ENCODE measurements at regions not wholly inside any gene's neighbourhood (a gene's known extent, or its start where the extent isn't known, plus 50 kb on each side); places are given as distances from the start of the nearest gene placed in this dataset.

DNA sequence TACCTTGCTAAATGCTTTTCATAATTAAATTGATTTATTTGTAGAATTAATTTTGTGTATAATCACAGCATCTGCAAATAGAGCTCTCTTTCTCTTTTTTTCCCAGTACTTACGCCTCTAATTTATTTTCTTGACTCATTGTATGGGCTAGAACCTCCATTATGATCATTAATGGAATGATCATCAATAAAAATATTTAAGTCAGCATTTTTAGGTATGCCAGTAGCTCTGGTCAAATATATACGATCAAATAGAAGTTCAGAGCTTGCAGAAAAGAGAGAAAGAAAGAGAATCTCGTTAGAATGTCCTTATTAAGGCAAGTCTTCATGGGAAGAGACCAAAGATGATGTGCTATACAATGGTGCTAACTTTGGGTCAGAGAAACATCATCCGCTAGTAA lies 202.6 kb downstream of the TLR4 start:
- H3K9me3 ChIP-seq (ENCODE audit: low read depth, low read length): no peaks in the 10 kb centered on the region
- H3K4me3 ChIP-seq: no peak overlapping the region
- no peak overlapping the region for H3K27ac ChIP-seq

GRCh38 chr9:117907420-117907819 lies 203.2 kb downstream of the TLR4 start:
- Histone ChIP-seq H3K27ac (no peak overlapping the region), H3K9ac (ENCODE audit: insufficient read length) (no peak overlapping the region), H3K36me3 (ENCODE audit: insufficient read depth, low read length) (no peaks in the 10 kb centered on the region), H3K4me3 (no peak overlapping the region), H3K9me3 (ENCODE audit: low read depth, low read length) (no peaks in the 10 kb centered on the region)
- DNase-seq (ENCODE audit: low read depth, low spot score): no peak
- TF ChIP-seq FOXP2 (optimal IDR thresholded peaks at IDR 0.05; ENCODE audit: control extremely low read depth, extremely low read length, insufficient read depth) (no peak), EZH2 (IDR thresholded peaks at IDR 0.05) (no peak), POLR2AphosphoS5 (IDR thresholded peaks at IDR 0.05; ENCODE audit: borderline replicate concordance, low read depth, low read length) (no peak)

More for the DNA sequence above, 202.6 kb downstream of the TLR4 start:
- Histone ChIP-seq H3K9ac (ENCODE audit: insufficient read length) (no peak overlapping the region), H3K36me3 (ENCODE audit: insufficient read depth, low read length) (no peaks in the 10 kb centered on the region)
- DNase-seq (ENCODE audit: low read depth, low spot score): no peak
- TF ChIP-seq POLR2AphosphoS5 (IDR thresholded peaks at IDR 0.05; ENCODE audit: borderline replicate concordance, low read depth, low read length) (no peak), EZH2 (IDR thresholded peaks at IDR 0.05) (no peak), FOXP2 (optimal IDR thresholded peaks at IDR 0.05; ENCODE audit: control extremely low read depth, extremely low read length, insufficient read depth) (no peak)

- no peak for TF ChIP-seq FOXP2 (optimal IDR thresholded peaks at IDR 0.05; ENCODE audit: control extremely low read depth, extremely low read length, insufficient read depth)
- TF ChIP-seq POLR2AphosphoS5 (IDR thresholded peaks at IDR 0.05; ENCODE audit: borderline replicate concordance, low read depth, low read length): no peak
- TF ChIP-seq EZH2 (IDR thresholded peaks at IDR 0.05): no peak
- Histone ChIP-seq H3K9ac (ENCODE audit: insufficient read length) (no peak overlapping the region), H3K36me3 (ENCODE audit: insufficient read depth, low read length) (no peaks in the 10 kb centered on the region), H3K4me3 (no peak overlapping the region), H3K9me3 (ENCODE audit: low read depth, low read length) (no peaks in the 10 kb centered on the region), H3K27ac (no peak overlapping the region)
- no peak for DNase-seq (ENCODE audit: low read depth, low spot score)
Observed at GRCh38 chr9:117916291-117916690, 212.1 kb downstream of the TLR4 start.

DNA sequence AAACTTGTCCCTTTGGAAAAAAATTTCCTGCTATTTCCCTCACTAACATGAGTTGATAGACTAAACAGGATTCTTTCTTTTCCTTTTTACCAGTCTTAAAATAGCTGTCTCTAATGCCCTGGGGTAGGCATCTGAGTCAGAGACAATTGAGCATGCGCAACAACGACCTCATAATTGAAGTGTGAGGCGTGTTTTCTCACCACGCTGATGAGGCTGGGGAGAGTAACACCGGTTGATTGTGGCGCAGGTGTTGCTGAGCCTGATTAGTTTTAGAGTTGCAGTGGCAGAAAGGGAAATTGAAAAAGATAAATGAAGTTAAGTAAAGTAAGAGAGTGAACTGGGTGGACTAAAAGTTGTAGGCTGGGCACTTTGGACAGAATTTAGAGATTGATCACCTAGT lies 213.7 kb downstream of the TLR4 start:
- Histone ChIP-seq H3K36me3 (ENCODE audit: insufficient read depth, low read length) (no peaks in the 10 kb centered on the region), H3K4me3 (no peak overlapping the region), H3K27ac (no peak overlapping the region), H3K9ac (ENCODE audit: insufficient read length) (no peak overlapping the region), H3K9me3 (ENCODE audit: low read depth, low read length) (no peaks in the 10 kb centered on the region)
- TF ChIP-seq FOXP2 (optimal IDR thresholded peaks at IDR 0.05; ENCODE audit: control extremely low read depth, extremely low read length, insufficient read depth) (no peak), POLR2AphosphoS5 (IDR thresholded peaks at IDR 0.05; ENCODE audit: borderline replicate concordance, low read depth, low read length) (no peak), EZH2 (IDR thresholded peaks at IDR 0.05) (no peak)
- DNase-seq (ENCODE audit: low read depth, low spot score): no peak

- H3K27ac ChIP-seq: no peak overlapping the region
- DNase-seq (ENCODE audit: low read depth, low spot score): no peak
- no peak overlapping the region for H3K9ac ChIP-seq (ENCODE audit: insufficient read length)
- no peak for TF ChIP-seq POLR2AphosphoS5 (IDR thresholded peaks at IDR 0.05; ENCODE audit: borderline replicate concordance, low read depth, low read length)
- no peak for TF ChIP-seq EZH2 (IDR thresholded peaks at IDR 0.05)
- no peak for TF ChIP-seq FOXP2 (optimal IDR thresholded peaks at IDR 0.05; ENCODE audit: control extremely low read depth, extremely low read length, insufficient read depth)
- H3K9me3 ChIP-seq (ENCODE audit: low read depth, low read length): no peaks in the 10 kb centered on the region
- H3K4me3 ChIP-seq: no peak overlapping the region
- H3K36me3 ChIP-seq (ENCODE audit: insufficient read depth, low read length): no peaks in the 10 kb centered on the region
Observed at GRCh38 chr9:117919538-117919937, 215.3 kb downstream of the TLR4 start.

DNA sequence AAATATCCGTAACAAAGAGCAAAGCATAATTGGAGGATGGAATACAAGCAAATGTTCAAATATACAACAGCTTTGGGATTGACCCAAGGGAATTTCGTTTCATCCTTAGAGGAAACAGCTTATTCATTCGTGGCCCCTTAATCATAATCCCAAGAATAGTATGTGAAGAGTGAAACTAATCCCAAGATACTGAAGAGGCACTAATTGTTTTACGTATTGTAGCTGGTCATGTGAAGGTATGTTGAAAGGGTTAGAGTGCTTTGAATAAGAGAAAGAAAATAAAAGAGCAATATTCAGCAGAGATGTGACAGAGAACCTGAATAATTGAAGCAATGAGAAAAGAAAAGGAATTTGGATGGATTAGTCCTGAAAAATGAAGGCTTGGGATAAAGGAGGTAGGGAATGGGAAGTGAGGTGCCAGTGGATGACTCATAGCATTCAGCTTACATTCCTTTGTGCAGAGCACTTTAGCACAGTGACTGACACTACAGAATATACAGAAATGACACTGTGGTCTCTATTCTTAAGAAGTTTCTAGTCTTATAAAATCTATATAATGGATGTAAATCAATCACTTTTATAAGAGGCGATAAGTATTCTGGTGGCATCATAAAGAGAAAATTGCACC lies 221.9 kb downstream of the TLR4 start:
- no peaks in the 10 kb centered on the region for H3K36me3 ChIP-seq (ENCODE audit: insufficient read depth, low read length)
- H3K9ac ChIP-seq (ENCODE audit: insufficient read length): no peak overlapping the region
- no peaks in the 10 kb centered on the region for H3K9me3 ChIP-seq (ENCODE audit: low read depth, low read length)
- no peak overlapping the region for H3K27ac ChIP-seq
- no peak for TF ChIP-seq EZH2 (IDR thresholded peaks at IDR 0.05)
- TF ChIP-seq FOXP2 (optimal IDR thresholded peaks at IDR 0.05; ENCODE audit: control extremely low read depth, extremely low read length, insufficient read depth): no peak
- TF ChIP-seq POLR2AphosphoS5 (IDR thresholded peaks at IDR 0.05; ENCODE audit: borderline replicate concordance, low read depth, low read length): no peak
- no peak overlapping the region for H3K4me3 ChIP-seq
- DNase-seq (ENCODE audit: low read depth, low spot score): no peak

DNA sequence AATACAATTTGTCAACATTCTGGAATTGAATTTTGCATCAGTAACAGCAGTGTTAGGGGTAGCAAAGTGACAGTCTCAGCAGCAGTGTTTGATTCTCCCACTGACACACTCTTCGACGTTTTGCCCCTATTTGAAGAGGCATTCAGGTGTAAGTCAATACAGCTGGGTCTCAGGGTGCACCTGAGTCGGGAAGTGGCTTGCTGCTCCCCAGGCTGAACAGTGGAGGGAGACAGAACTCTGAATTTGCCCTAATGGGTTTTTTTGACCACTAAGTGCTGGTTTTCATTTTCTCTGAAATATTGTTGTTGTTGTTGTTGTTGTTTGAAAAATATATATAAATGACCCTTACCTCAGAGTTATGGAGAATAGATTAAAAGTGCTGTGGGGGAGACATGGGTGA lies 223.2 kb downstream of the TLR4 start:
- no peaks in the 10 kb centered on the region for H3K36me3 ChIP-seq (ENCODE audit: insufficient read depth, low read length)
- H3K9ac ChIP-seq (ENCODE audit: insufficient read length): no peak overlapping the region
- DNase-seq (ENCODE audit: low read depth, low spot score): no peak
- no peak for TF ChIP-seq POLR2AphosphoS5 (IDR thresholded peaks at IDR 0.05; ENCODE audit: borderline replicate concordance, low read depth, low read length)
- TF ChIP-seq FOXP2 (optimal IDR thresholded peaks at IDR 0.05; ENCODE audit: control extremely low read depth, extremely low read length, insufficient read depth): no peak
- no peak for TF ChIP-seq EZH2 (IDR thresholded peaks at IDR 0.05)
- no peaks in the 10 kb centered on the region for H3K9me3 ChIP-seq (ENCODE audit: low read depth, low read length)
- no peak overlapping the region for H3K4me3 ChIP-seq
- no peak overlapping the region for H3K27ac ChIP-seq

DNA sequence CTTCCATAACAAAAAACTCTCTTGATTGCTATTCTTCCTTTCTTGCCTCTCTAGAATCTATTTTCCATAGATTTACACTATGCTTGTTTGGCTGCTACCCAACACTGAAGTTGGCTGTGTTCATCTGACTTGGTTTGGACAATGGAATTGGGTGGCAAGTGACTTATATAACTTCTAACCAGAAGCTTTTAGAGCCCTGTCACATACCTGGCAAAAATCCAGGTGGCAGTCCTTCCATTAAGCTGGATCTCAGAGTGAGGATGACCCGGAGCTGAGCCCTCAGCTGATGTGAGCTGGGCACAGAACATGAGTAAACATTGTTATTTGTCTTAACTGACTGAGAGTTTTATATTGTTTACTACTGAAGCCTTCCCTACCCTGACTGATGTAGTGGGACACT lies 225.7 kb downstream of the TLR4 start:
- Histone ChIP-seq H3K27ac (no peak overlapping the region), H3K36me3 (ENCODE audit: insufficient read depth, low read length) (no peaks in the 10 kb centered on the region), H3K9me3 (ENCODE audit: low read depth, low read length) (no peaks in the 10 kb centered on the region), H3K9ac (ENCODE audit: insufficient read length) (no peak overlapping the region), H3K4me3 (no peak overlapping the region)
- TF ChIP-seq EZH2 (IDR thresholded peaks at IDR 0.05): no peak
- no peak for TF ChIP-seq POLR2AphosphoS5 (IDR thresholded peaks at IDR 0.05; ENCODE audit: borderline replicate concordance, low read depth, low read length)
- no peak for TF ChIP-seq FOXP2 (optimal IDR thresholded peaks at IDR 0.05; ENCODE audit: control extremely low read depth, extremely low read length, insufficient read depth)
- no peak for DNase-seq (ENCODE audit: low read depth, low spot score)

DNA sequence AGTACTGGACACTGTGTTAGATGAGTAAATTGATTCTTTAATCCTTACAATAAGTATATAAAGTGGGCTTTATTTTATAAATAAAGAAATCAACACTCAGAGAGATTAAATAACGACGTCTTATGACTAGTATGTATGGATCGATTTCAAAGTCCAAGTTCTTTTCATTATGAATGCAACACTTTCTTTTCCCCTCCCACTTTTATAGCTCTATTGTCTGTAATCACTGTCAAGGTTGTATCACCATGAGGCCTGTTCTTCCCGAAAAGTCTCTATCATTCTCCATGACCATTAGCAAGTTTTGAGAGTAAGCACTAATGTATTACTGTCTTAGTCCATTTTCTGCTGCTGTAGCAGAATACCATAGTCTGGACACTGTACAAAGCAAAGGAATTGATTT lies 228.4 kb downstream of the TLR4 start:
- TF ChIP-seq FOXP2 (optimal IDR thresholded peaks at IDR 0.05; ENCODE audit: control extremely low read depth, extremely low read length, insufficient read depth) (no peak), EZH2 (IDR thresholded peaks at IDR 0.05) (no peak), POLR2AphosphoS5 (IDR thresholded peaks at IDR 0.05; ENCODE audit: borderline replicate concordance, low read depth, low read length) (no peak)
- no peaks in the 10 kb centered on the region for H3K9me3 ChIP-seq (ENCODE audit: low read depth, low read length)
- no peak for DNase-seq (ENCODE audit: low read depth, low spot score)
- no peak overlapping the region for H3K4me3 ChIP-seq
- no peaks in the 10 kb centered on the region for H3K36me3 ChIP-seq (ENCODE audit: insufficient read depth, low read length)
- H3K9ac ChIP-seq (ENCODE audit: insufficient read length): no peak overlapping the region
- H3K27ac ChIP-seq: no peak overlapping the region

Measured in SK-N-MC (cell line).